ENCODE measurements at regions not wholly inside any gene's neighbourhood (a gene's known extent, or its start where the extent isn't known, plus 50 kb on each side); places are given as distances from the start of the nearest gene placed in this dataset.
"Not testable (repeated sequence)": the region's sequence is repeated elsewhere in the genome, so short reads cannot be mapped to it uniquely, and the experiment has no call there.

GRCh38 chr3:6654670-6655069 is 206.2 kb upstream of the GRM7 start:
- DNase-seq = no peak

GRCh38 chr3:6655275-6655674 is 205.6 kb upstream of the GRM7 start:
- DNase-seq = no peak

- no peak for DNase-seq
These were observed 203.3 kb upstream of the GRM7 start for GRCh38 chr3:6657591-6657990.

GRCh38 chr3:6667354-6667753 is 193.6 kb upstream of the GRM7 start:
- no peak for DNase-seq

- DNase-seq = no peak
These were observed 189.6 kb upstream of the GRM7 start for GRCh38 chr3:6671363-6671762.

- no peak for DNase-seq
These were observed 181.4 kb upstream of the GRM7 start for GRCh38 chr3:6679510-6679909.

- DNase-seq = no peak
These were observed 180.7 kb upstream of the GRM7 start for GRCh38 chr3:6680119-6680806.

- DNase-seq = no peak
These were observed 163.6 kb upstream of the GRM7 start for GRCh38 chr3:6697285-6697684.

GRCh38 chr3:6697722-6698121 is 163.2 kb upstream of the GRM7 start:
- DNase-seq = no peak

GRCh38 chr3:6704817-6705216 is 156.1 kb upstream of the GRM7 start:
- DNase-seq = not testable (repeated sequence)

GRCh38 chr3:6706777-6707176 is 154.1 kb upstream of the GRM7 start:
- DNase-seq = no peak

GRCh38 chr3:6709178-6709577 is 151.7 kb upstream of the GRM7 start:
- no peak for DNase-seq

- no peak for DNase-seq
These were observed 146.0 kb upstream of the GRM7 start for GRCh38 chr3:6714962-6715361.

- no peak for DNase-seq
These were observed 144.5 kb upstream of the GRM7 start for GRCh38 chr3:6716420-6716819.

GRCh38 chr3:6717026-6717943 is 143.6 kb upstream of the GRM7 start:
- DNase-seq = no peak

- DNase-seq = no peak
These were observed 140.9 kb upstream of the GRM7 start for GRCh38 chr3:6719999-6720398.

GRCh38 chr3:6721491-6721890 is 139.4 kb upstream of the GRM7 start:
- no peak for DNase-seq

- DNase-seq = no peak
These were observed 137.7 kb upstream of the GRM7 start for GRCh38 chr3:6723205-6723604.

GRCh38 chr3:6726811-6727210 is 134.1 kb upstream of the GRM7 start:
- DNase-seq = no peak

- no peak for DNase-seq
These were observed 128.1 kb upstream of the GRM7 start for GRCh38 chr3:6732807-6733206.

- no peak for DNase-seq
These were observed 127.1 kb upstream of the GRM7 start for GRCh38 chr3:6733699-6734394.

- no peak for DNase-seq
These were observed 126.5 kb upstream of the GRM7 start for GRCh38 chr3:6734395-6734746.

- DNase-seq = no peak
These were observed 123.9 kb upstream of the GRM7 start for GRCh38 chr3:6736836-6737629.
